Suprapubic skin (tissue), 4 donors: ENCODE measurements at regions not wholly inside any gene's neighbourhood (a gene's known extent, or its start where the extent isn't known, plus 50 kb on each side); places are given as distances from the start of the nearest gene placed in this dataset.

Experiments
- DNase-seq, 2 donors: peaks; one replicate each; pipeline ENCODE4 v3.0.0-alpha.2; 2019; ENCODE audit warnings: low spot score in 2 of 2
- H3K27ac ChIP-seq: fragments of 200-600 bp; sonication (generic); one replicate; pipeline ENCODE4 v1.5.1; 2019
- H3K27me3 ChIP-seq: fragments of 200-600 bp; sonication (generic); one replicate; pipeline ENCODE4 v1.5.1; 2019
- H3K36me3 ChIP-seq: fragments of 200-600 bp; sonication (generic); one replicate; pipeline ENCODE4 v1.5.1; 2019
- H3K4me1 ChIP-seq: fragments of 200-600 bp; sonication (generic); one replicate; pipeline ENCODE4 v1.5.1; 2019
- H3K4me3 ChIP-seq: fragments of 200-600 bp; sonication (generic); one replicate; pipeline ENCODE4 v1.5.1; 2019; ENCODE audit warnings: mild to moderate bottlenecking
- H3K9me3 ChIP-seq: fragments of 200-600 bp; sonication (generic); one replicate; pipeline ENCODE4 v1.5.1; 2019
- EP300 ChIP-seq: sonication (generic); formaldehyde crosslinking; IDR thresholded peaks from one replicate; pipeline ENCODE4 v1.6.1; 2017; ENCODE audit warnings: antibody characterized with exemption
- POLR2A ChIP-seq, 2 donors: fragments of 450-650 bp; IDR thresholded peaks; one replicate each; pipeline ENCODE4 v1.6.1; 2017; ENCODE audit warnings: antibody characterized with exemption in 2 of 2, mild to moderate bottlenecking in 2 of 2, moderate library complexity in 2 of 2
- POLR2AphosphoS5 ChIP-seq, 3 donors: sonication (generic); formaldehyde crosslinking; IDR thresholded peaks; one replicate each; pipeline ENCODE4 v1.6.1; 2017; ENCODE audit warnings: antibody characterized with exemption in 3 of 3
- WGBS: methylation state at CpG from one replicate; pipeline ENCODE4 v1.1.5; 2018; 5-methylcytosine and 5-hydroxymethylcytosine counted together
- TF ChIP-seq, protein P1 (sequence below), 2 donors: fragments of 200-600 bp in 1 of 2; fragments of 450-650 bp in 1 of 2; sonication (generic) in 1 of 2; IDR thresholded peaks; one replicate each; pipeline ENCODE4 v1.5.1; 2016 to 2019; ENCODE audit warnings: antibody characterized with exemption in 2 of 2, mild to moderate bottlenecking in 1 of 2, moderate library complexity in 1 of 2

GRCh38 chr13:89843621-89844020 lies 1503.9 kb upstream of the MIR17HG start:
- Histone ChIP-seq H3K9me3 (no peaks in the 10 kb centered on the region), H3K4me1 (no peaks in the 10 kb centered on the region), H3K27ac (no peak overlapping the region), H3K4me3 (no peak overlapping the region), H3K27me3 (no peaks in the 10 kb centered on the region), H3K36me3 (no peaks in the 10 kb centered on the region)
- TF ChIP-seq POLR2A (IDR thresholded peaks at IDR 0.05) (no peak), EP300 (no peak), POLR2AphosphoS5 (IDR thresholded peaks at IDR 0.05) (no peak)
- TF ChIP-seq, protein P1, sequence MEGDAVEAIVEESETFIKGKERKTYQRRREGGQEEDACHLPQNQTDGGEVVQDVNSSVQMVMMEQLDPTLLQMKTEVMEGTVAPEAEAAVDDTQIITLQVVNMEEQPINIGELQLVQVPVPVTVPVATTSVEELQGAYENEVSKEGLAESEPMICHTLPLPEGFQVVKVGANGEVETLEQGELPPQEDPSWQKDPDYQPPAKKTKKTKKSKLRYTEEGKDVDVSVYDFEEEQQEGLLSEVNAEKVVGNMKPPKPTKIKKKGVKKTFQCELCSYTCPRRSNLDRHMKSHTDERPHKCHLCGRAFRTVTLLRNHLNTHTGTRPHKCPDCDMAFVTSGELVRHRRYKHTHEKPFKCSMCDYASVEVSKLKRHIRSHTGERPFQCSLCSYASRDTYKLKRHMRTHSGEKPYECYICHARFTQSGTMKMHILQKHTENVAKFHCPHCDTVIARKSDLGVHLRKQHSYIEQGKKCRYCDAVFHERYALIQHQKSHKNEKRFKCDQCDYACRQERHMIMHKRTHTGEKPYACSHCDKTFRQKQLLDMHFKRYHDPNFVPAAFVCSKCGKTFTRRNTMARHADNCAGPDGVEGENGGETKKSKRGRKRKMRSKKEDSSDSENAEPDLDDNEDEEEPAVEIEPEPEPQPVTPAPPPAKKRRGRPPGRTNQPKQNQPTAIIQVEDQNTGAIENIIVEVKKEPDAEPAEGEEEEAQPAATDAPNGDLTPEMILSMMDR (IDR thresholded peaks at IDR 0.05): no peak
- 65% methylated on average over 1 of the region's 1 CpG for WGBS
- DNase-seq: no peak

DNA sequence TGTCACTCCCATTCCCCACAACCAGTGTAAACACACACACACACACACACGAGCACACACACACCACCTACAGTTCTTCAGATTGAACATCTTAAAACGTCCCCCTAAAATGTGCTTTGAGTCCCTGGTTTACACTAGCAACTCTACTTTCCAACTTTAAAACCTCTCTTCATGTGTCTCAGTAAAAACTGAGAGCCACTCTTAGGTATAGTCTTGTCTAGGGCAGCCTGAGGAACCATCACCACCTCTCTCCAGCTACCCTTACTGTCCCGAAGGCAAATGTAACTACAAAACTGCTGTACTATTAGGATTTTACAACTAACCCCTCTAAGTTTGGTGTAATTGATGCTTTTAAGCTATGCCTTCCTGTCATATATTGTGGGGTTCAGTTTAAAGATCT lies 1501.6 kb upstream of the MIR17HG start:
- H3K36me3 ChIP-seq: no peaks in the 10 kb centered on the region
- no peak overlapping the region for H3K27ac ChIP-seq
- H3K4me3 ChIP-seq: no peak overlapping the region
- H3K4me1 ChIP-seq: no peaks in the 10 kb centered on the region
- no peak for TF ChIP-seq POLR2A (IDR thresholded peaks at IDR 0.05)
- no peak for TF ChIP-seq EP300
- no peak for TF ChIP-seq POLR2AphosphoS5 (IDR thresholded peaks at IDR 0.05)
- TF ChIP-seq, protein P1 (IDR thresholded peaks at IDR 0.05): no peak
- DNase-seq: no peak
- H3K9me3 ChIP-seq: no peaks in the 10 kb centered on the region
- no peaks in the 10 kb centered on the region for H3K27me3 ChIP-seq
- 50% methylated on average over 3 of the region's 3 CpGs for WGBS

DNA sequence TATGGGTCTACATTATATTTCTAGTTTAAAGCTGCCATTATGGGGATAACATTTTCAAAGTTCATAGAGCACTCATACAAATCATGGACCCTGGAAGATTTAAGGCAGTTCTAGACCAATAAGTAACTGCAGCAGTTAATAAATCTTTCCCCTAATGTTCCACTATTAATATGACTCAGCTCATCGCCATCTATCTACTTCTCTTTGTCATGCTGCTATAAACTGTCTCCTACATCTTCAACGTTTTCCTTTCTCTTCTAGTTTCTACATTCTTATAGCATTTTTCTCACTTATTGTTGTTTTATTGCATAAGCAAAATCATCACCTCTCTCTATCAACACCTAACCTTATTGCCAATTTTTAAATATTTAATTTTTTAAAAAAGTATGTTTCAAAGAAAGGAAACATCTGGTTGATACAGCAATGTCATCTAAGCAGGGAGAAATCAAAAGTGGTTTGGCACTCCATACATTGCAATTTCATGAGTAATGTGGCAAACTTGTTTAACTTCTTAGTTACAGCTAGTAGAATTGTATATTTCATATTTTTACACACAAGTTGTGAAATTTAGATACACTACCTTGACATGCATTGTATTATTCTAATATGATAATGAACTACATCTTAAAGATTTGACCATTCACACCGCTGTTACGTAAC lies 1500.4 kb upstream of the MIR17HG start:
- TF ChIP-seq, protein P1 (IDR thresholded peaks at IDR 0.05): no peak
- no peak for TF ChIP-seq POLR2AphosphoS5 (IDR thresholded peaks at IDR 0.05)
- TF ChIP-seq EP300: no peak
- no peak for TF ChIP-seq POLR2A (IDR thresholded peaks at IDR 0.05)
- H3K9me3 ChIP-seq: no peaks in the 10 kb centered on the region
- 76% methylated on average over 4 of the region's 4 CpGs for WGBS
- no peak for DNase-seq
- no peaks in the 10 kb centered on the region for H3K27me3 ChIP-seq
- H3K4me1 ChIP-seq: no peaks in the 10 kb centered on the region
- H3K36me3 ChIP-seq: no peaks in the 10 kb centered on the region
- no peak overlapping the region for H3K4me3 ChIP-seq
- H3K27ac ChIP-seq: no peak overlapping the region

- DNase-seq: no peak
- Histone ChIP-seq H3K4me1 (no peaks in the 10 kb centered on the region), H3K27me3 (no peaks in the 10 kb centered on the region), H3K4me3 (no peak overlapping the region), H3K36me3 (no peaks in the 10 kb centered on the region), H3K27ac (no peak overlapping the region), H3K9me3 (no peaks in the 10 kb centered on the region)
- no peak for TF ChIP-seq EP300
- no peak for TF ChIP-seq POLR2A (IDR thresholded peaks at IDR 0.05)
- TF ChIP-seq POLR2AphosphoS5 (IDR thresholded peaks at IDR 0.05): no peak
- TF ChIP-seq, protein P1 (IDR thresholded peaks at IDR 0.05): no peak
Measured at GRCh38 chr13:89852570-89852969, 1494.9 kb upstream of the MIR17HG start.

GRCh38 chr13:89856512-89856911 lies 1491.0 kb upstream of the MIR17HG start:
- TF ChIP-seq POLR2A (IDR thresholded peaks at IDR 0.05) (no peak), POLR2AphosphoS5 (IDR thresholded peaks at IDR 0.05) (no peak), EP300 (no peak)
- TF ChIP-seq, protein P1 (IDR thresholded peaks at IDR 0.05): no peak
- H3K36me3 ChIP-seq: no peaks in the 10 kb centered on the region
- no peaks in the 10 kb centered on the region for H3K9me3 ChIP-seq
- no peak for DNase-seq
- H3K4me1 ChIP-seq: no peaks in the 10 kb centered on the region
- no peak overlapping the region for H3K4me3 ChIP-seq
- no peak overlapping the region for H3K27ac ChIP-seq
- WGBS: 84% methylated on average over 4 of the region's 4 CpGs
- H3K27me3 ChIP-seq: no peaks in the 10 kb centered on the region
